LNCaP clone FGC (cell line): ENCODE measurements at regions not wholly inside any gene's neighbourhood (a gene's known extent, or its start where the extent isn't known, plus 50 kb on each side); places are given as distances from the start of the nearest gene placed in this dataset.

Experiments used
- DNase-seq: peaks from one replicate; pipeline ENCODE4 v3.0.0-alpha.2; 2011; ENCODE audit warnings: low read depth
- H3K4me3 ChIP-seq: 2 replicates; pipeline ENCODE4 v1.5.1; 2011; ENCODE audit warnings: mild to moderate bottlenecking, low read depth, low read length, control low read depth
- CTCF ChIP-seq: IDR thresholded peaks from 2 replicates; pipeline ENCODE4 v1.5.1; 2012; ENCODE audit warnings: mild to moderate bottlenecking; ENCODE audit not compliant: control insufficient read depth, insufficient read depth; ENCODE audit errors: extremely low read depth

- no peak overlapping the region for H3K4me3 ChIP-seq
- no peak for DNase-seq
- no peak for TF ChIP-seq CTCF
Observed at GRCh38 chr5:63245271-63245670, 666.7 kb downstream of the LRRC70 start.

GRCh38 chr5:63240063-63240755, 661.6 kb downstream of the LRRC70 start:
- DNase-seq: no peak
- no peak for TF ChIP-seq CTCF

GRCh38 chr5:63233911-63234310, 655.3 kb downstream of the LRRC70 start:
- no peak for TF ChIP-seq CTCF
- no peak for DNase-seq
- H3K4me3 ChIP-seq: no peak overlapping the region

More at GRCh38 chr5:63240063-63240755, 661.6 kb downstream of the LRRC70 start:
- no peak overlapping the region for H3K4me3 ChIP-seq

- no peak overlapping the region for H3K4me3 ChIP-seq
- no peak for DNase-seq
- TF ChIP-seq CTCF: no peak
Observed at GRCh38 chr5:63233361-63233760, 654.7 kb downstream of the LRRC70 start.

- no peak for TF ChIP-seq CTCF
- no peak for DNase-seq
- H3K4me3 ChIP-seq: no peak overlapping the region
Observed at GRCh38 chr5:63230754-63231153, 652.1 kb downstream of the LRRC70 start.

- TF ChIP-seq CTCF: no peak
- no peak for DNase-seq
- H3K4me3 ChIP-seq: no peak overlapping the region
Observed at GRCh38 chr5:63228154-63228553, 649.5 kb downstream of the LRRC70 start.

- no peak overlapping the region for H3K4me3 ChIP-seq
- no peak for DNase-seq
- TF ChIP-seq CTCF: no peak
Observed at GRCh38 chr5:63220244-63220643, 641.6 kb downstream of the LRRC70 start.
